Cardiac muscle cell (in vitro differentiated cells and primary cell): ENCODE measurements at regions not wholly inside any gene's neighbourhood (a gene's known extent, or its start where the extent isn't known, plus 50 kb on each side); places are given as distances from the start of the nearest gene placed in this dataset.

ENCODE experiments used
- DNase-seq, 2 donors: peaks; one replicate each; pipeline versions ENCODE4 v3.0.0 to v3.0.0-alpha.2; 2010 to 2017; ENCODE audit warnings: low read depth in 1 of 2, low spot score in 1 of 2
- H3K27ac ChIP-seq: fragments of 200-600 bp; sonication (generic); 2 replicates; pipeline ENCODE4 v1.5.1; 2016
- H3K27me3 ChIP-seq: fragments of 200-600 bp; sonication (generic); 2 replicates; pipeline ENCODE4 v1.6.0; 2016; ENCODE audit warnings: control low read depth
- H3K36me3 ChIP-seq: fragments of 200-600 bp; sonication (generic); 2 replicates; pipeline ENCODE4 v1.5.1; 2016; ENCODE audit warnings: control low read depth
- H3K4me1 ChIP-seq: fragments of 200-600 bp; sonication (generic); 2 replicates; pipeline ENCODE4 v1.8.1; 2017; ENCODE audit warnings: low read depth, mild to moderate bottlenecking, mixed run types
- H3K4me3 ChIP-seq: fragments of 200-600 bp; sonication (generic); 2 replicates; pipeline ENCODE4 v1.5.1; 2016; ENCODE audit warnings: mild to moderate bottlenecking
- H3K9me3 ChIP-seq: fragments of 200-600 bp; sonication (generic); 2 replicates; pipeline ENCODE4 v1.5.1; 2017; ENCODE audit warnings: low read depth, mild to moderate bottlenecking, control low read depth
- TF ChIP-seq, protein P1 (sequence below): IDR thresholded peaks from 2 replicates; pipeline ENCODE4 v1.5.1; 2012; ENCODE audit warnings: low read depth, mild to moderate bottlenecking, low read length

DNA sequence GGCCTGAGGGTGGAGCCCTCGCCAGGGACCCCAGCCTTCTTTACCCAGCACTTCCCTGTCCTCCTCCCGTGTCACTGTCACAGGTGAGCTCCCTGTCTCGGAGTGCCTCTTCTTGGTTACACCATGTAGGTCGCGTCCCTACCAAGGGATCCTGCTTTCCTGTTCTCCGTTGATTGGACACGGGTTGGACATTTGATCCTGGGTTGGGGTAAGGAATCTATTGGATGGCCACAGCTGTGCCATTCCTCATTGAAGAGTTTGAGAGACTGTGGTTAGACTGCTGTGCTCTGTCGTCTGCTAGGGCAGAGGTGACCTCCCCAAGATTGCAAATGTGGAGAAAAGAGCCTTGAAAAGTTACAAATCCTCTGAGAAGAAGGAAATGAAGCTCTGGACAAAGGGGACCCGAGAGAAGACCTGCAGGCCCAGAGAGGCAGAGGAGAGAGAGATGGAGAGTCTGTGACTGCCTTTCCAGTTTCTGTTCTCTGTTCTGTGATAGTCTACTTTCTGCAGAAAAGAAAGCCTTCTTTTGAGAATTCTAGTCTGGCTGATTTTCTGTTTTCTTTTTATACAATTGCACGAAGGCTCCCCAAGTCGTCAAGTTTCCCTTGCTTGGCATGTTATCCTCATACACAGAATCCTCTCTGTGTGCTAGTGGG, 325.7 kb upstream of the RGMA start:
- TF ChIP-seq, protein P1, sequence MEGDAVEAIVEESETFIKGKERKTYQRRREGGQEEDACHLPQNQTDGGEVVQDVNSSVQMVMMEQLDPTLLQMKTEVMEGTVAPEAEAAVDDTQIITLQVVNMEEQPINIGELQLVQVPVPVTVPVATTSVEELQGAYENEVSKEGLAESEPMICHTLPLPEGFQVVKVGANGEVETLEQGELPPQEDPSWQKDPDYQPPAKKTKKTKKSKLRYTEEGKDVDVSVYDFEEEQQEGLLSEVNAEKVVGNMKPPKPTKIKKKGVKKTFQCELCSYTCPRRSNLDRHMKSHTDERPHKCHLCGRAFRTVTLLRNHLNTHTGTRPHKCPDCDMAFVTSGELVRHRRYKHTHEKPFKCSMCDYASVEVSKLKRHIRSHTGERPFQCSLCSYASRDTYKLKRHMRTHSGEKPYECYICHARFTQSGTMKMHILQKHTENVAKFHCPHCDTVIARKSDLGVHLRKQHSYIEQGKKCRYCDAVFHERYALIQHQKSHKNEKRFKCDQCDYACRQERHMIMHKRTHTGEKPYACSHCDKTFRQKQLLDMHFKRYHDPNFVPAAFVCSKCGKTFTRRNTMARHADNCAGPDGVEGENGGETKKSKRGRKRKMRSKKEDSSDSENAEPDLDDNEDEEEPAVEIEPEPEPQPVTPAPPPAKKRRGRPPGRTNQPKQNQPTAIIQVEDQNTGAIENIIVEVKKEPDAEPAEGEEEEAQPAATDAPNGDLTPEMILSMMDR, result no peak
- Histone ChIP-seq H3K9me3 (no peaks in the 10 kb centered on the region), H3K4me1 (no peaks in the 10 kb centered on the region), H3K36me3 (no peaks in the 10 kb centered on the region), H3K4me3 (no peak overlapping the region), H3K27ac (no peak overlapping the region), H3K27me3 (peaks cover 7% of the 10 kb centered on the region)
- DNase-seq, result no peak

DNA sequence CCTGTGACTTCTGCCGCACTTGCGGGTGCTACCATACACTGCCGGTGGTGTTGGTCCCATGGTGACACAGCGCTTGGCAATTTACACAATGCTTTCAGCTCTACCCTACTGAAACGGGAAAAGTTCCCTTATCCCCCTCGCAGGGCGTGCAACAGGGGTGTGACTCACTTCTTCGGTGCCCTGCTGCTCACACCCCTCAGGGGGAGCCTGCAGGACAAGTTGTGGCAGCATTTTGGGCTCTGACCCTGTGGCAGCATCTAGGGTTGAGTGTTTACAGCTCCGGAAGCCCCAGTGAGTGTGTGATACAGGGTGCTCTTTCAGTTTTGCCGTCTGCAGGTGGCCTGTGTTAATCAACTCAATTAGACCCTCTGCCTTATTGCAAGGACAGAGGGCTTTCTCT, 324.7 kb upstream of the RGMA start:
- Histone ChIP-seq H3K27ac (no peak overlapping the region), H3K4me3 (no peak overlapping the region), H3K27me3 (peaks cover 7% of the 10 kb centered on the region), H3K9me3 (no peaks in the 10 kb centered on the region), H3K4me1 (no peaks in the 10 kb centered on the region), H3K36me3 (no peaks in the 10 kb centered on the region)
- TF ChIP-seq, protein P1, result no peak
- DNase-seq, result no peak

DNA sequence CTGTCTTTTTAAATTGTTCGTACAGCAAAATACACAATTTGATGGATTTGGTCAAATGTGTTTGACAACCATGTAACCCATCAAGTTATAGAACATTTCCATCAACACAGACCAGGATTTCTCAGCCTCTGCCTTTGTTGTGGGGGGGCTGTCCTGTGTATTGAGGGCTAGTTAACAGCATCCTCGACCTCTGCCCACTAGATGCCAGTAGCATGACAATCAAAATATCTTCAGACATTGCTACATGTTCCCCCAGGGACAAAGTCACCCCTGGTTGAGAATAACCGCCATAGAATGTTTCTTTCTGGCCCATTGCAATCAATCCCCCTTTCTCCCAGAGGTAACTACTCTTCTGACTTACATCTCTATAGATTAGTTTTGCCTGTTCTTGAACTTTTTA, 310.1 kb upstream of the RGMA start:
- Histone ChIP-seq H3K27ac (no peak overlapping the region), H3K36me3 (no peaks in the 10 kb centered on the region), H3K4me3 (no peak overlapping the region)

DNA sequence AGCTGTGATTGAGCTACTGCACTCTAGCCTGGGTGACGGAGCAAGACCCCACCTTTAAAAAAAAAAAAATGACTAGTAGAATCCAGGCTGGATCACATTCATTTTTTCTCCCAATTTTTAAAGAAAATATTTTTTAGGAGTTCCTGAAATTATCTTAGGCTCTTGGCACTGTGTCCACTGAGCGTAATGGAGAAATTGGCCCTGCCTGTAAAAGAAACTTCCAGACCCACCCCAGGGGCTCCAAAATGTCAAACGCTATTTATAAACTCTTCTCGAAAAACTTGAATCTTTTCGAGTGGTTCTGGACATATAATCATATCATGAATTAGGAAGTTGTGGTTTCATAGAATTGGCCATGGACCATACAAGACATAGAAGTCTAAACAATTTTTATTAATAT, 300.2 kb upstream of the RGMA start:
- TF ChIP-seq, protein P1, result no peak
- Histone ChIP-seq H3K4me1 (no peaks in the 10 kb centered on the region), H3K4me3 (no peak overlapping the region)

More for the DNA sequence above, 310.1 kb upstream of the RGMA start:
- Histone ChIP-seq H3K27me3 (no peaks in the 10 kb centered on the region), H3K4me1 (no peaks in the 10 kb centered on the region), H3K9me3 (no peaks in the 10 kb centered on the region)
- DNase-seq, result no peak
- TF ChIP-seq, protein P1, result no peak

DNA sequence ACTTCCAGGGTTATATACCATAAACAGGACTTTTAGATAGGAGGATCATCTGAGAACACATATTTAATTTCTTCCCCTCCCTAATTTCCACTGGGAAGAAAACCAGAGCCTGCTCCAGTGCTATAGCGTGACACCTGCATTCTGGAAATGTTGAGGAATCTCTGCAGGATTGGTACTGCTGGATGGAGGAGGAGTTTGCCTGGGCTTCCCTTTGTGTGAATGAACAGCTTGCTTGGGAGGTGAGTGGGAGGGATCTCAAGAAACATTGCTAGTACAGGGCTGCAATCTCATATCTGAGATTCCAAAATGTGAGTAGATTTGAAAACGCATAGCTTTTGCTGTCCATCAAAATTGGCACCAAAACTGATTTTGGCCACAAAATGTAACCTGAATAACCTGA, 295.9 kb upstream of the RGMA start:
- TF ChIP-seq, protein P1, result no peak
- no peak for DNase-seq

More for the DNA sequence above, 300.2 kb upstream of the RGMA start:
- no peaks in the 10 kb centered on the region for H3K27me3 ChIP-seq
- no peaks in the 10 kb centered on the region for H3K36me3 ChIP-seq
- DNase-seq, result no peak
- no peaks in the 10 kb centered on the region for H3K9me3 ChIP-seq
- H3K27ac ChIP-seq, result no peak overlapping the region

More for the DNA sequence above, 295.9 kb upstream of the RGMA start:
- H3K27me3 ChIP-seq, result no peaks in the 10 kb centered on the region
- H3K36me3 ChIP-seq, result no peaks in the 10 kb centered on the region
- H3K27ac ChIP-seq, result no peak overlapping the region
- no peaks in the 10 kb centered on the region for H3K9me3 ChIP-seq
- H3K4me1 ChIP-seq, result no peaks in the 10 kb centered on the region
- no peak overlapping the region for H3K4me3 ChIP-seq
